HL-60 (cell line): ENCODE measurements at regions not wholly inside any gene's neighbourhood (a gene's known extent, or its start where the extent isn't known, plus 50 kb on each side); places are given as distances from the start of the nearest gene placed in this dataset.

Experiments used
- GABPA ChIP-seq: IDR thresholded peaks from 2 replicates; pipeline ENCODE4 v1.6.1; 2012; ENCODE audit warnings: low read depth
- POLR2AphosphoS5 ChIP-seq: IDR thresholded peaks from 2 replicates; pipeline ENCODE4 v1.6.1; 2012; ENCODE audit warnings: low read depth
- TF ChIP-seq, protein P1 (sequence below): IDR thresholded peaks from one replicate; pipeline ENCODE4 v1.5.1; 2011; ENCODE audit warnings: low read length, control low read depth, inconsistent platforms; ENCODE audit not compliant: insufficient read depth

DNA sequence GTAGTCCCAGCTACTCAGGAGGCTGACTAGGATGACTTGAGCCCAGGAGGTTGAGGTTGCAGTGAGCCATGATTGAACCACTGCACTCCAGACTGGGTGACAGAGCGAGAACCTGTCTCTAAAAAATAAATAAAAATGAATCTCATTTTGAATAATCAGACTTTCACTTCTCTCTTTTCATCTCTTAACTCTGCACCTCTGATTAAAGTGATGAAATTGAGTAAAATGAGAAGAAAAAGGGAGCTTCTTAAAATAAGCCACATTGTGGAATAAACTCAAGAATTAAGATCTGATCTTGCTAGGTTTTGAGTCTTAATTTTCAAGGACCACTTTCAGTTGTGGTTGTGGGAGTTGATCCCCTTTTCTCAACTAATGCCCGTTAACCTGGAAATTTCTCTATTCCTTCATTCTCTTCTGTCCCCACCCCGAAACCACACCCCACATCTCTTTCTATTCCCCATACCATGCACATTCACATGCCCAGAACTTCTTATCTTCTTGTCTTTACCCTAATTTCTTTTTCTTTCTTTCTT lies 70.9 kb upstream of the ETV6 start:
- TF ChIP-seq, protein P1, sequence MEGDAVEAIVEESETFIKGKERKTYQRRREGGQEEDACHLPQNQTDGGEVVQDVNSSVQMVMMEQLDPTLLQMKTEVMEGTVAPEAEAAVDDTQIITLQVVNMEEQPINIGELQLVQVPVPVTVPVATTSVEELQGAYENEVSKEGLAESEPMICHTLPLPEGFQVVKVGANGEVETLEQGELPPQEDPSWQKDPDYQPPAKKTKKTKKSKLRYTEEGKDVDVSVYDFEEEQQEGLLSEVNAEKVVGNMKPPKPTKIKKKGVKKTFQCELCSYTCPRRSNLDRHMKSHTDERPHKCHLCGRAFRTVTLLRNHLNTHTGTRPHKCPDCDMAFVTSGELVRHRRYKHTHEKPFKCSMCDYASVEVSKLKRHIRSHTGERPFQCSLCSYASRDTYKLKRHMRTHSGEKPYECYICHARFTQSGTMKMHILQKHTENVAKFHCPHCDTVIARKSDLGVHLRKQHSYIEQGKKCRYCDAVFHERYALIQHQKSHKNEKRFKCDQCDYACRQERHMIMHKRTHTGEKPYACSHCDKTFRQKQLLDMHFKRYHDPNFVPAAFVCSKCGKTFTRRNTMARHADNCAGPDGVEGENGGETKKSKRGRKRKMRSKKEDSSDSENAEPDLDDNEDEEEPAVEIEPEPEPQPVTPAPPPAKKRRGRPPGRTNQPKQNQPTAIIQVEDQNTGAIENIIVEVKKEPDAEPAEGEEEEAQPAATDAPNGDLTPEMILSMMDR: no peak
- TF ChIP-seq POLR2AphosphoS5 (no peak), GABPA (no peak)
